ENCODE measurements at regions not wholly inside any gene's neighbourhood (a gene's known extent, or its start where the extent isn't known, plus 50 kb on each side); places are given as distances from the start of the nearest gene placed in this dataset.

- TF ChIP-seq ZBED1 (IDR thresholded peaks at IDR 0.05; ENCODE audit: borderline replicate concordance) = no peak
- no peak for TF ChIP-seq CTCF (IDR thresholded peaks at IDR 0.05 in 2 of 3, conservative IDR thresholded peaks at IDR 0.05 in 1 of 3; ENCODE audit: control insufficient read depth in 2 of 3, extremely low read depth in 1 of 3, insufficient read depth in 1 of 3, low read depth in 3 of 3, low read length in 3 of 3)
- no peak for TF ChIP-seq TBL1XR1 (IDR thresholded peaks at IDR 0.05; ENCODE audit: low read depth, low read length)
- TF ChIP-seq STAT1 (conservative IDR thresholded peaks at IDR 0.05) = no peak
- no peak for TF ChIP-seq TARDBP (IDR thresholded peaks at IDR 0.05; ENCODE audit: borderline replicate concordance)
Observed at GRCh38 chr7:54653905-54654304, 105.1 kb downstream of the SEC61G start.

Measured in GM12878 (cell line).